ENCODE measurements at regions not wholly inside any gene's neighbourhood (a gene's known extent, or its start where the extent isn't known, plus 50 kb on each side); places are given as distances from the start of the nearest gene placed in this dataset.

DNA sequence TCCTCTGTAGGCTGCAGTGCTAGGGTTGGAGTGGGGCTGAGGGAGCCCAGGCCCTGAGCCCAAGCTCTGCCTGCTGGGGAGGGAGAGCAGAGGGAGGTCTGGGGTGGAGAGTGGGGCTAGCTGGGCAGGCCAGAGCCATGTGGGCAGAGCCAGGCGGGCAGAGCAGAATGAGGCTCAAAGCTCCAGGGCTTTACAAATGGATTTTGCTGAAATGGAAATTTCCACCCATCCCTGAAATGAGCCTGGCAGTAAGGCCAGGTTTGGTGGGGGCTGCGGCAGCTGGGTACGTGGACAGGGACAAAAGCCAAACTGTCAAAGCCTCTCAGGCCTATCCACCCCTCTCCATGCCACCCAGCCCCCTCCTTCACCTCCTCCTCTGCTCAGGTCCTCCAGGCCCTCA is 74.2 kb upstream of the ARAP3 start:
- DNase-seq (ENCODE audit: low spot score): no peak
- Mint-ChIP-seq H3K9me3 (no peaks in the 10 kb centered on the region), H3K27me3 (ENCODE audit: low read depth) (peaks cover 49% of the 10 kb centered on the region), H3K36me3 (ENCODE audit: low read depth) (no peaks in the 10 kb centered on the region), H3K4me3 (ENCODE audit: low read depth) (no peak overlapping the region), H3K4me1 (ENCODE audit: low read depth) (no peaks in the 10 kb centered on the region), H3K27ac (no peak overlapping the region)
- intact Hi-C loops (cut with micrococcal nuclease): no loop called here

DNA sequence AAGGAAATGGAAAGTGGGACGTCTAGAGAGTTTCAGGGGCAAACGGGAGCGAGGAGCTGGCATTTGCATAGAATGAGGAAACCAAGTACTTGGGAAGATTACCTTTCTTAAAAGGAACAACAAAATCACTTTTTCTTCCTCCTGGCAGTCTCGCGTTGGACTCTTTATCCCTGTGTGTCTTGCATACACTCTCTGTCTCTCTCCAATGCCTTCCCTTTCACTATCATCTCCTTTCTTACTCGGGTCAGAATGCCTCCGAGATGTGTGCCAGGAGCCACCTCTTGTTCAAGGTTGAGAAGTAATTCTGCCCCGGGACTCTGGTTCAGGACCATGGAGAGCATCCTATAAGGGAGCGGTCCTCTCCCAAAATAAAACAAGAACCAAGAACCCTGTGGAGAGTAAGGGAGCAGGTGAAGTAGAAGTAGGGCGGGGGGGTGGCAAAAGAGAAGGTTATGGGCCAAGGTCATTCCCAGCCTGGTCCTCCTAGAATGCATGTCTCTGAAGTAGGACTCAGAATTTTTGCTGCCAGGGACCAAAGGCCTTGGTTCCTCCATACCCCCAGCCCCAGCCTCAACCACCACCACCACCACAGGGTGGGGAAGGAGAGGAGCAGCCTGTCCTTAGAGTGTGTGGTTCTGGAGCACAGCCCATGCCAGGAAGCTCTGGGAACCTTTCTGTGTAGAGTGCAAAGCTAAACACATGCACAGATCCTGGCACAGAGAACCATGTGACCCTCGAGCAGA is 72.1 kb upstream of the ARAP3 start:
- intact Hi-C loops (cut with micrococcal nuclease): no loop called here
- Mint-ChIP-seq H3K27ac (no peak overlapping the region), H3K27me3 (ENCODE audit: low read depth) (peaks cover 43% of the 10 kb centered on the region), H3K36me3 (ENCODE audit: low read depth) (no peaks in the 10 kb centered on the region), H3K9me3 (no peaks in the 10 kb centered on the region), H3K4me1 (ENCODE audit: low read depth) (no peaks in the 10 kb centered on the region), H3K4me3 (ENCODE audit: low read depth) (no peak overlapping the region)
- DNase-seq (ENCODE audit: low spot score): peak; percentile 13

DNA sequence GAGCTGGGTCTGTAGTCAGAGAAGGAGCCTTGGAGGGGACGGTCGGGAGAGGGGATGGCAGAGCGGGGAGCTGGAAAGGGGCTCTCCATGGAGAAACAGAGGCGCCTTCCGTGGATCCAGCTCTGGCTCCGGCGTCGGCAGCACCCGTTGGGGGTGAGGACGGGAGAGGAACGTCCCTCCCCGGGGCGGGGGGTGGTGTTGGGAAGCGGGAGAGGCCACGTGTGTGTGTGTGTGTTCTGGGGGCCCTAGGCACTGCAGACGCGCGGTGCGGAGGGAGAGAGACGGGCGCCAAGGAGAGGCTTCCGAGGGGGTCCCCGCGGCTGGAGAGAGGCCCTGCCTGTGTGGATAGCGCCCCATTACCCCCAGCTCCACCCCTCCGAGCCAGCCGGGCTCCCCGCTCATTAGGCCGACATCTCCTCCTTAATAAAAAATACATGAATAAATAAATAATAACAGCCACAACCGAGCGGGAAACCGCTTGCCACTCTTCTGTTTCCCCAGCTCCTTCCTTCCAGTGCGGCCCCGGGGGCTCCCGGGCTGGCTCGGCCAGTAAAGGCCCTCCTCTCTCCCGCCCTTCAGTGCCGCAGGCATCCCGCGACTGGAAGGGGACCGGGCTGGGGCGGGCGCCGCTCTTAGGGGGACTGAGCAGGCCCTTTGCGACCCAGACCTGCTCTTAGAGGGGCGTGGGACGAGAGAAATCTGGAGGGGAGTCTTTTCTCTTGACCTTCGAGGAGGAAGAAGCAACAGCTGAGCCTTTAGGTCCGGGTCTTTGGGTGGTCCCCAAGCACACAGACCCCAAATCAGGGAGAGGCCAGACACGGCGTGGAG is 71.3 kb upstream of the ARAP3 start:
- intact Hi-C loops (cut with micrococcal nuclease): no loop called here
- H3K4me3 Mint-ChIP-seq (ENCODE audit: low read depth): no peak overlapping the region
- H3K9me3 Mint-ChIP-seq: no peaks in the 10 kb centered on the region
- no peaks in the 10 kb centered on the region for H3K36me3 Mint-ChIP-seq (ENCODE audit: low read depth)
- H3K27ac Mint-ChIP-seq: no peak overlapping the region
- peaks cover 35% of the 10 kb centered on the region for H3K27me3 Mint-ChIP-seq (ENCODE audit: low read depth)
- H3K4me1 Mint-ChIP-seq (ENCODE audit: low read depth): no peaks in the 10 kb centered on the region
- no peak for DNase-seq (ENCODE audit: low spot score)

DNA sequence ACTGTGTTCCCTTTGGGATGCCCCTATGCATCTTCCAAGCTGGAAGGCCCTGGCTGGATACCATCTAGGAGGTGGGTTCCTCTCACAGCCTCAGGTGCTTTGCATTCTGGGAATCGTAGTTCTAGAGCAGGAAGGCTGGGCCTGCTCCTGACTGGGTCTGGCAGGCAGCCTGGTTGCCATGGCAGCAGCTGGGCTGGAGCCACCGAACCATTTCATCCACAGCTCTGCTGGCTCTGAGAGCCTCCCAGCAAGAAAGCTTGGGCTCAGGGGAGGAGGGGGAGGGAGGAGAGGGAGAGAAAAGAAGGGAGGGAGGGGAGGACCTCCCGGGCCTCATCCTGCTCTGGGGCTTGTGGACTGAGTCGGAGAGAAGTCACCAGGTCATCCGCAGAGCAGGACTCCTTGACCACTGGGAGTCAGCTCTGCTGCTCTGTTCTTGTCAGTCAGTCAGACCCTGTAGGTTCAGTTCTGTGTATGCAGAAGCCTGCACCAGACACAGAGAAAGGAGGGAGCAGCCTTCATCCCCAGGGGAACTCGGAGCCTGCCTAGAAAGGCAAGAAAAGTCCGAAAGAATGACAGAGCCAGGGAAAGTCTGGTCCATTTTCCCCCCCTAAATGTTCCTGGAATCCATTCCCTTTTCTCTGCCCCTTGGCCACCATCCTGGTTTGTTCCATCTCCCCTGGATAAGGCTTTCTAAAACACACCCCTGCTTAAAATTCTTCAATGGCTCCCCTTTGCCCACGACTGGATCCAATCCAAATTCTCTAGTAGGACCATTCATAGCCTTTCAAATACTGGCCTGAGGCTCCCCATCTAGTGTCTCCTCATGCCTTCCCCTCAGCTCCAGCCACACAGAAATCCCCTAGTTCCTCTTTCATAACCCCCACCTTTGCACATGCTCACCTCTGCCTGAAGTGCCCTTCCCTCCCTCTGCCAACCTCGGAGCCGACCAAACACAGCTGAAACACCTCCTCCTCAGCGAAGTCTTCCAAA is 65.4 kb upstream of the ARAP3 start:
- intact Hi-C loops (cut with micrococcal nuclease): no loop called here
- H3K27ac Mint-ChIP-seq: no peak overlapping the region
- no peak for DNase-seq (ENCODE audit: low spot score)
- H3K4me3 Mint-ChIP-seq (ENCODE audit: low read depth): no peak overlapping the region
- no peaks in the 10 kb centered on the region for H3K36me3 Mint-ChIP-seq (ENCODE audit: low read depth)
- H3K27me3 Mint-ChIP-seq (ENCODE audit: low read depth): peaks cover 15% of the 10 kb centered on the region
- H3K4me1 Mint-ChIP-seq (ENCODE audit: low read depth): no peaks in the 10 kb centered on the region
- no peaks in the 10 kb centered on the region for H3K9me3 Mint-ChIP-seq

DNA sequence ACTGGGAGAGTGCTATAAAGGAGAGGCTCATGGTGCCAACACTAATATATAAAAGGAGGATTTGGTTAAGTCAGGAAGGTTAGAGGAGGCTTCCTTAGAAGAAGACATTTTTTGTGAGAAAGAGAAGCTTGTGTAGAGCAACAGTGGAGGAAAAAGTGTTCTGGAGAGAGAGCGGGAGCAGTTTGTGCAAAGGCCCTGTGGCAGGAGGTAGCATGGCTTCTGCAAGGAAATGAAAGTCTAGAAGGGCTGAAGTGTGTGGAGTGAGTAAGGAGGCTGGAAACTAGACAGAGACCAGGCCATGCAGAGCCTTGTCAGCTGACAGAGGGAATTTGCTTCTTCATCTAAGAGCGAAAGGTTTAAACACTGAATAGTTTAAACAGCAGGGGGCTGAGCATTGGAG is 64.4 kb upstream of the ARAP3 start:
- Mint-ChIP-seq H3K36me3 (ENCODE audit: low read depth) (no peaks in the 10 kb centered on the region), H3K4me1 (ENCODE audit: low read depth) (no peaks in the 10 kb centered on the region), H3K27ac (no peak overlapping the region), H3K27me3 (ENCODE audit: low read depth) (peaks cover 11% of the 10 kb centered on the region), H3K9me3 (no peaks in the 10 kb centered on the region), H3K4me3 (ENCODE audit: low read depth) (no peak overlapping the region)
- DNase-seq (ENCODE audit: low spot score): no peak
- intact Hi-C loops (cut with micrococcal nuclease): no loop called here

DNA sequence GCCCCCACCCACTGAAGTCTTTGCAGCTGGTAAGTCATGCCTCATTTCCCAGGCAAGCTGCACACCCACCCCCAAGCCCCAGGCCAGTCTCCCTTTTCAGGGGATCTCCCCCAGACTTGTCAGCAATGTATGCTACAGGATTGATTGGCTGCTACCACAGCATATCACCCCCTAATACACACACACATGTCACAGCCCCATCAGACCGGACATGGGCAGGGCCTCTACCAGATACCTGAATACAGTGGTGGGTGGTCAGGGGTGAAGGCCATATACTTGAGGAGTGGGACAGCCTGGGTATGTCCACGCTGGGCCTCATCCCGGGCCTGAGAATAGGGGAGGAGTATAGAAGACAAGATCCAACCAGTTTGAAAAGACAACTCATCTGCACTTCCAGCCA is 63.4 kb upstream of the ARAP3 start:
- H3K4me1 Mint-ChIP-seq (ENCODE audit: low read depth): no peaks in the 10 kb centered on the region
- no peak for DNase-seq (ENCODE audit: low spot score)
- no peaks in the 10 kb centered on the region for H3K36me3 Mint-ChIP-seq (ENCODE audit: low read depth)
- no peak overlapping the region for H3K27ac Mint-ChIP-seq
- intact Hi-C loops (cut with micrococcal nuclease): no loop called here
- H3K9me3 Mint-ChIP-seq: no peaks in the 10 kb centered on the region
- no peak overlapping the region for H3K4me3 Mint-ChIP-seq (ENCODE audit: low read depth)
- peaks cover 8% of the 10 kb centered on the region for H3K27me3 Mint-ChIP-seq (ENCODE audit: low read depth)

DNA sequence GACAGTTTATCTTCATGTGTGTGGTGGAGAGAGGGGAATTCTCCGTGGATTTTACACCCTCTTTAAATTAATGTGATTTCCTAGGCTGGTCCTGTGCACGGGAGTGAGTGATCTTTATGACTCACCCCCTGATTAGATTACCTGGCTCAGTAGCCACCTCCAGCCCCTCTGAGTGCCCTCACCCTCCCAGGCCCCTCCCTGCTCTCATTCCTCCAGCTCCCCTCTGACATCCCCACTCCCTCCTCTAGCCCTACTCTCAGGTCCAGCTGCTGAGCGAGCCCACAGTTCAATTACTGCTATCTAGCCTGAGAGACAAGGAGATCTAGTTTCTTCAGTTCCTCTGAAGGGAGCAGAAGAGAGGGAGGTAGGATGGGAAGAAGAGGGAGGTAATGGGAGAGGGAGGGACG is 61.8 kb upstream of the ARAP3 start:
- Mint-ChIP-seq H3K27me3 (ENCODE audit: low read depth) (peaks cover 7% of the 10 kb centered on the region), H3K4me1 (ENCODE audit: low read depth) (no peaks in the 10 kb centered on the region), H3K4me3 (ENCODE audit: low read depth) (no peak overlapping the region), H3K36me3 (ENCODE audit: low read depth) (no peaks in the 10 kb centered on the region), H3K27ac (no peak overlapping the region), H3K9me3 (no peaks in the 10 kb centered on the region)
- DNase-seq (ENCODE audit: low spot score): no peak
- intact Hi-C loops (cut with micrococcal nuclease): no loop called here

DNA sequence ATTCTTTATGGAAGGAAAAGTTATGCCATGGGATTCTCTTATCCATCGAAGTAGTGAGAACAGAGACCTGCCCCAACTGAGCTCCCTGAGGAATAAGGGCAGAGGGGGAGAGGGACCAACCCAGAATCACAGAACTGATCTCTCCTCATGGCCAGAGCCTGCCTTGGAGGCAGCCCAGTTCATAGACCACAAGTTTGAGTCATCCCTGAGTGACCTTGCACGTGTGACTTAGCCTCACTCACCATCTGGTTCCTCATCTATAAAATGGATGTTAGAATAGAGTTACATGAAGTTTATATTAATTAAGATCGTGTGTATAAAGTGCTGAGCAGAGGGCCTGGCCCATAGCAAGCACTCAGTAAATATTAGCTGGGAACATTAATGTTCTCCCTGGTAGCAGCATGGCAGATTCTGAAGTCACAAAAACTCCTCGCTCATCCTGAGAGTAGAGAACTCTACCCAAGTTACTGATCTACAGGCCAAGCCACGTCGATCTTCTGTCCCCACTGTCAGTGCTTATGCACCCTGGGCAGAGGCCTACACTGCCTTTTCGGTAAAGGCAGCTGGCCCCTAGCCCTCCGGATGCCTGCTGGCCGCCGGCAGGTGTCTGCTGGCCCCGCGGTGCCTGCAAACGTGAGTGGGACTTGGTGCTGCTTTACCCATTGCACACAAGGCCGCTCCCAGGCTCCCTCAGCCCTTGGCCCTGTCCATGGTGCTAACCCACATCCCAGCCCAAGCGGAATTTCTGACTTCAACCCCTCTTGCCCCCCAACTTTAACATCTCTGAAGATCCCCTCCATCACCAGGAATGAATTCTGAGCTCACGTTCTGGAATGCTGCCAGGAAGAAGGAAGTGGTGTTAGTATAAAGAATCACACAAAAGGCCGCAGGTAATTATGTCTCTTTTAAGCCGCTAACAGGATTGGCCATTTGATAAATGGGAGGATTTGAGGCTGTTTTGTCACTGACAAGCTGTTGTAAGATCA is 61.1 kb upstream of the ARAP3 start:
- Mint-ChIP-seq H3K9me3 (no peaks in the 10 kb centered on the region), H3K36me3 (ENCODE audit: low read depth) (no peaks in the 10 kb centered on the region), H3K27me3 (ENCODE audit: low read depth) (peaks cover 6% of the 10 kb centered on the region), H3K4me3 (ENCODE audit: low read depth) (no peak overlapping the region), H3K4me1 (ENCODE audit: low read depth) (no peaks in the 10 kb centered on the region), H3K27ac (no peak overlapping the region)
- DNase-seq (ENCODE audit: low spot score): no peak
- intact Hi-C loops (cut with micrococcal nuclease): no loop called here

DNA sequence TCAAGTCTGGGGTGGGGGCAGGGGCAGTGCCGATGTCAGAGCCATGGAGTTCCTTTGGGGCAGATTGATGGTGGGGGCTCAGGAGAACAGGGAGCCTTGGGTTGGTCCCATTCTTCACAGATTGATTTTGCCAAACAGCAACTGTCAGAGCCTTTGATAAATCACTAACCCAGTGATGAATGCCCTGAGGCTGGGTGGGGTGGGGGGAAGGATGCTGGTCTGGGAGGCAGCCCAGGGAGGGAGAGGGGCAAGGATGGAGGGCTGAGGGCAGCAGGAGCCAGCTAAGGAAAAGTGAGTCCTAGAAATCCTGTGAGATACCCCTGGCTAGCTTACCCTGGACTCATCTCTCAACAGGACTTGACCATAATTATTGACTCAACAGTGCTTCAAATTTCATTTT is 60.1 kb upstream of the ARAP3 start:
- no peaks in the 10 kb centered on the region for H3K27me3 Mint-ChIP-seq (ENCODE audit: low read depth)

DNA sequence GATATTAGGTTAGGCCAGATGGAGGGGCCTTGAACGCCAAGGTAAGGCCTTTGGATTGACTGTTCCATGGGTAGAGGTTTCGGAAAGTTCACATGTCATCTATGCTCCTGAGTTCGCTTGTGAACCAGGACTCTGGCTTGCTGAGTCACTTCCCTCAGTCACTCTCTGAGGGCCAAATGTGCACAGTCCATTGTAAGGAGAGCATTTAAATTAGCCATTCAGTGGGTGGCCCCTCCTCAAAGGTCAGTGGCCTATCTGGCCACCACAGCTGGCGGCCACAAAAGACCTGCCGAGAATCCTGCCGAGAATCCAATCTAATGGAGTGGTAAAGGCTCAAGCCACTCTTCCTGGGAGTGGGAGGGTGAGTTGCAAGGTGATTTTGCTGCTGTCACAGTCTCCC is 58.9 kb upstream of the ARAP3 start:
- H3K4me1 Mint-ChIP-seq (ENCODE audit: low read depth): no peaks in the 10 kb centered on the region
- no peak for DNase-seq (ENCODE audit: low spot score)
- H3K9me3 Mint-ChIP-seq: no peaks in the 10 kb centered on the region
- H3K36me3 Mint-ChIP-seq (ENCODE audit: low read depth): no peaks in the 10 kb centered on the region
- H3K27me3 Mint-ChIP-seq (ENCODE audit: low read depth): no peaks in the 10 kb centered on the region
- H3K4me3 Mint-ChIP-seq (ENCODE audit: low read depth): no peak overlapping the region
- intact Hi-C loops (cut with micrococcal nuclease): no loop called here
- H3K27ac Mint-ChIP-seq: no peak overlapping the region

More for the DNA sequence above, 60.1 kb upstream of the ARAP3 start:
- intact Hi-C loops (cut with micrococcal nuclease): no loop called here
- no peak overlapping the region for H3K27ac Mint-ChIP-seq
- H3K4me1 Mint-ChIP-seq (ENCODE audit: low read depth): no peaks in the 10 kb centered on the region
- no peak for DNase-seq (ENCODE audit: low spot score)
- no peaks in the 10 kb centered on the region for H3K36me3 Mint-ChIP-seq (ENCODE audit: low read depth)
- no peaks in the 10 kb centered on the region for H3K9me3 Mint-ChIP-seq
- H3K4me3 Mint-ChIP-seq (ENCODE audit: low read depth): no peak overlapping the region

DNA sequence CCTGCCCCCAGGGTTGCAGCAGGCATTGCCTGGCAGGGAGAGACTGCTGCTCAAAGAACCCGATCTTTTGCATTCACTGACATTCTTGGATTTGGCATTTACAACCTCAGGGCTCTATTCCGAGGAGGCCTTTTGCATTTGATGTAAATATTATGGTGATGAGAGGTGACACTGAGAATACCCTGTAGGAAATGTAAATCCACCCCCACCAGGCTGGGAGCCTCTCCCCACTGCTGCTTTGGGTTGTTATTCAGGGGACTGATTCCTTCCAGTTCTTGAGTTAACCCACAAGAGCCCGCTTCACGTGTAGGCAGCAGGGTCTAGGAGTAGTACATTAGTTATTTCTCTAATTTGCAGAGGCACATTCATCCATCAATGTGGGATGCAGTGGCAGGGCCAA is 55.5 kb upstream of the ARAP3 start:
- no peak for DNase-seq (ENCODE audit: low spot score)
- H3K9me3 Mint-ChIP-seq: no peaks in the 10 kb centered on the region
- intact Hi-C loops (cut with micrococcal nuclease): no loop called here
- no peaks in the 10 kb centered on the region for H3K27me3 Mint-ChIP-seq (ENCODE audit: low read depth)
- H3K36me3 Mint-ChIP-seq (ENCODE audit: low read depth): no peaks in the 10 kb centered on the region
- no peaks in the 10 kb centered on the region for H3K4me1 Mint-ChIP-seq (ENCODE audit: low read depth)
- no peak overlapping the region for H3K4me3 Mint-ChIP-seq (ENCODE audit: low read depth)
- no peak overlapping the region for H3K27ac Mint-ChIP-seq

DNA sequence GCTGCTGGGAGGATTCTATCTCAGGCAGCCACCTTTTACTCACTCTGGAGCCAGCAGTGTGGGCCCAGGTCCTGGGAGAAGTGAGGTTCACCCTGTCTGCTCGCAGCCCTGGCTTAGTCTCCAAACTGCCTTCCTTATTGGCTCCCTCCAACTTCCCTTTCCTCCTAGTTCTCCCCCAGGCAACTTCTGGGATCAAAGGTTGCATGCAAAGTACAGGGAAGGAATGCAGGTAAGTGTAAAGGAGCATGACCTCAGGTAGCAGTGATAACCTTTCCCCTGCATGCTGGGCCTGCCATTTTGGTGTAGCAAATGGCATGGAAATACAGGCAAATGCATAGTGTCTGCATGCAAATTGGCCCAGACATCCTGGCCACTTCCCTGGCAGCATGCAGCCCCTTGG is 53.8 kb upstream of the ARAP3 start:
- Mint-ChIP-seq H3K27me3 (ENCODE audit: low read depth) (no peaks in the 10 kb centered on the region), H3K4me1 (ENCODE audit: low read depth) (no peaks in the 10 kb centered on the region), H3K36me3 (ENCODE audit: low read depth) (no peaks in the 10 kb centered on the region), H3K9me3 (no peaks in the 10 kb centered on the region), H3K4me3 (ENCODE audit: low read depth) (no peak overlapping the region), H3K27ac (no peak overlapping the region)
- no peak for DNase-seq (ENCODE audit: low spot score)
- intact Hi-C loops (cut with micrococcal nuclease): no loop called here
